ENCODE measurements at regions not wholly inside any gene's neighbourhood (a gene's known extent, or its start where the extent isn't known, plus 50 kb on each side); places are given as distances from the start of the nearest gene placed in this dataset.

GRCh38 chr2:195319112-195319460 lies 337.9 kb upstream of the SLC39A10 start:
- Mint-ChIP-seq H3K27ac (no peak overlapping the region), H3K4me1 (no peaks in the 10 kb centered on the region), H3K4me3 (no peak overlapping the region), H3K9me3 (peaks cover 0 to 2% (median 0%) of the 10 kb centered on the region in 7 donors), H3K27me3 (ENCODE audit: low read depth in 3 of 3) (no peaks in the 10 kb centered on the region), H3K36me3 (no peaks in the 10 kb centered on the region)
- no peaks in the 10 kb centered on the region for H4K20me1 ChIP-seq (ENCODE audit: insufficient read depth, low read length)
- TF ChIP-seq CTCF (IDR thresholded peaks at IDR 0.05): no peak
- no peaks in the 10 kb centered on the region for H3K4me1 ChIP-seq (ENCODE audit: control insufficient read depth in 1 of 2, insufficient read depth in 2 of 2, low read length in 2 of 2)
- no peak overlapping the region for H3K4me2 ChIP-seq (replicated peaks; ENCODE audit: extremely low read depth, low read length, poor library complexity, severe bottlenecking)
- H3K27ac ChIP-seq (ENCODE audit: low read depth in 1 of 2, low read length in 2 of 2): no peak overlapping the region
- no CpG with 5 or more reads among the region's 3 CpGs for WGBS (ENCODE audit: insufficient coverage)
- H3K36me3 ChIP-seq (replicated peaks in 1 of 2; ENCODE audit: control insufficient read depth in 1 of 2, insufficient read depth in 2 of 2, low read length in 2 of 2): no peaks in the 10 kb centered on the region
- no peaks in the 10 kb centered on the region for H3K79me2 ChIP-seq (ENCODE audit: insufficient read depth, low read length)
- H3K9me3 ChIP-seq (replicated peaks in 1 of 2; ENCODE audit: control insufficient read depth in 1 of 2, insufficient read depth in 1 of 2, low read length in 2 of 2): peaks cover 0 to 3% of the 10 kb centered on the region in 2 donors
- no peak for DNase-seq
- H3K27me3 ChIP-seq (ENCODE audit: control insufficient read depth in 2 of 2, insufficient read depth in 2 of 2, low read length in 2 of 2): no peaks in the 10 kb centered on the region
- H3K4me3 ChIP-seq (replicated peaks in 1 of 3; ENCODE audit: low read depth in 2 of 3, low read length in 3 of 3): no peak overlapping the region
- H3K9ac ChIP-seq (ENCODE audit: insufficient read depth, low read length, poor library complexity, severe bottlenecking): no peak overlapping the region
- intact Hi-C loops (cut with micrococcal nuclease): no loop called here
- no peak overlapping the region for H2AFZ ChIP-seq (ENCODE audit: insufficient read depth, low read depth, low read length, poor library complexity, severe bottlenecking)

GRCh38 chr2:195318440-195319111 lies 338.4 kb upstream of the SLC39A10 start:
- TF ChIP-seq CTCF (IDR thresholded peaks at IDR 0.05): peak; percentile 73
- H2AFZ ChIP-seq (ENCODE audit: insufficient read depth, low read depth, low read length, poor library complexity, severe bottlenecking): no peak overlapping the region
- no peaks in the 10 kb centered on the region for H3K27me3 ChIP-seq (ENCODE audit: control insufficient read depth in 2 of 2, insufficient read depth in 2 of 2, low read length in 2 of 2)
- no peaks in the 10 kb centered on the region for H3K79me2 ChIP-seq (ENCODE audit: insufficient read depth, low read length)
- H3K4me3 Mint-ChIP-seq: no peak overlapping the region
- no peaks in the 10 kb centered on the region for H3K36me3 ChIP-seq (replicated peaks in 1 of 2; ENCODE audit: control insufficient read depth in 1 of 2, insufficient read depth in 2 of 2, low read length in 2 of 2)
- peak; percentile 1 to 17 (median 3) for DNase-seq
- H3K27ac Mint-ChIP-seq: no peak overlapping the region
- no peaks in the 10 kb centered on the region for H3K27me3 Mint-ChIP-seq (ENCODE audit: low read depth in 3 of 3)
- H3K36me3 Mint-ChIP-seq: no peaks in the 10 kb centered on the region
- H3K4me1 ChIP-seq (ENCODE audit: control insufficient read depth in 1 of 2, insufficient read depth in 2 of 2, low read length in 2 of 2): no peaks in the 10 kb centered on the region
- H4K20me1 ChIP-seq (ENCODE audit: insufficient read depth, low read length): no peaks in the 10 kb centered on the region
- H3K4me2 ChIP-seq (replicated peaks; ENCODE audit: extremely low read depth, low read length, poor library complexity, severe bottlenecking): no peak overlapping the region
- no peaks in the 10 kb centered on the region for H3K9me3 Mint-ChIP-seq
- no peak overlapping the region for H3K9ac ChIP-seq (ENCODE audit: insufficient read depth, low read length, poor library complexity, severe bottlenecking)
- H3K9me3 ChIP-seq (replicated peaks in 1 of 2; ENCODE audit: control insufficient read depth in 1 of 2, insufficient read depth in 1 of 2, low read length in 2 of 2): no peaks in the 10 kb centered on the region
- H3K27ac ChIP-seq (ENCODE audit: low read depth in 1 of 2, low read length in 2 of 2): no peak overlapping the region
- intact Hi-C loops (cut with micrococcal nuclease): no loop called here
- WGBS (ENCODE audit: insufficient coverage): no CpG with 5 or more reads among the region's 2 CpGs
- H3K4me3 ChIP-seq (replicated peaks in 1 of 3; ENCODE audit: low read depth in 2 of 3, low read length in 3 of 3): no peak overlapping the region
- H3K4me1 Mint-ChIP-seq: no peaks in the 10 kb centered on the region

All from CD14-positive monocyte (primary cell).